GM19240 (cell line): ENCODE measurements at regions not wholly inside any gene's neighbourhood (a gene's known extent, or its start where the extent isn't known, plus 50 kb on each side); places are given as distances from the start of the nearest gene placed in this dataset.

Source experiments
- DNase-seq: peaks from one replicate; pipeline ENCODE4 v3.0.0; 2011; ENCODE audit warnings: low spot score; ENCODE audit not compliant: insufficient read length

- DNase-seq = no peak
Observed at GRCh38 chr2:58974426-58974825, 733.3 kb upstream of the FANCL start.

- DNase-seq = no peak
Observed at GRCh38 chr2:58973811-58974281, 732.7 kb upstream of the FANCL start.

GRCh38 chr2:58972737-58973136 is 731.6 kb upstream of the FANCL start:
- DNase-seq = no peak

- DNase-seq = no peak
Observed at GRCh38 chr2:58971511-58972360, 730.6 kb upstream of the FANCL start.

GRCh38 chr2:58970365-58970764 is 729.2 kb upstream of the FANCL start:
- DNase-seq = no peak

GRCh38 chr2:58968885-58969284 is 727.8 kb upstream of the FANCL start:
- no peak for DNase-seq

- DNase-seq = no peak
Observed at GRCh38 chr2:58967736-58968135, 726.6 kb upstream of the FANCL start.

- DNase-seq = no peak
Observed at GRCh38 chr2:58965602-58966001, 724.5 kb upstream of the FANCL start.

- no peak for DNase-seq
Observed at GRCh38 chr2:58959996-58960395, 718.9 kb upstream of the FANCL start.

- no peak for DNase-seq
Observed at GRCh38 chr2:58957188-58957840, 716.2 kb upstream of the FANCL start.

- no peak for DNase-seq
Observed at GRCh38 chr2:58954880-58955385, 713.8 kb upstream of the FANCL start.

GRCh38 chr2:58951722-58952121 is 710.6 kb upstream of the FANCL start:
- DNase-seq = no peak

- no peak for DNase-seq
Observed at GRCh38 chr2:58950795-58951462, 709.8 kb upstream of the FANCL start.

- no peak for DNase-seq
Observed at GRCh38 chr2:58939388-58939787, 698.3 kb upstream of the FANCL start.

- no peak for DNase-seq
Observed at GRCh38 chr2:58938988-58939387, 697.9 kb upstream of the FANCL start.

- no peak for DNase-seq
Observed at GRCh38 chr2:58932801-58933200, 691.7 kb upstream of the FANCL start.

- DNase-seq = no peak
Observed at GRCh38 chr2:58930537-58930936, 689.4 kb upstream of the FANCL start.

- no peak for DNase-seq
Observed at GRCh38 chr2:58928973-58929372, 687.8 kb upstream of the FANCL start.

- DNase-seq = no peak
Observed at GRCh38 chr2:58928391-58928790, 687.3 kb upstream of the FANCL start.

GRCh38 chr2:58926112-58926511 is 685.0 kb upstream of the FANCL start:
- no peak for DNase-seq

GRCh38 chr2:58925676-58926081 is 684.6 kb upstream of the FANCL start:
- DNase-seq = no peak

- no peak for DNase-seq
Observed at GRCh38 chr2:58923869-58924268, 682.7 kb upstream of the FANCL start.
